ENCODE measurements at regions not wholly inside any gene's neighbourhood (a gene's known extent, or its start where the extent isn't known, plus 50 kb on each side); places are given as distances from the start of the nearest gene placed in this dataset.

DNA sequence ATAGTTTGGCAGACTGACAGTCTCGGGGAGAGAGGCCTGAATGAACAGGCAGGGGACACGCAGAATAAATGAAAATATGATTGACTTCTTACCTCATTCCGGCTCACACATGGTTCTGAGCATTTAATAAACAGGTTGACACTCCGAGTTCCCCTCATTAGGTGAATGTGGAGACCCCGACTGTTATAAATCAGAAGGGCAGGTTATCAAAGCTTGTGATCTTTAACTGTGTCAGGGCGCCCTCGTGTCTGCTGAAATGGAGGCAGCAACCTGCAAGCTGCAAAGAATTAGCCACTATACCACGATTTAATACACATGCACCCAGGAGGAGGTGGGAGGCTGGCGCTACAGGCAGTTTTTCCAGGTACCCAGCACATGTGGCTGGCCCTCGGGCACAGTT is 627.5 kb downstream of the MED13L start:
- intact Hi-C loops (cut with micrococcal nuclease): no loop called here

DNA sequence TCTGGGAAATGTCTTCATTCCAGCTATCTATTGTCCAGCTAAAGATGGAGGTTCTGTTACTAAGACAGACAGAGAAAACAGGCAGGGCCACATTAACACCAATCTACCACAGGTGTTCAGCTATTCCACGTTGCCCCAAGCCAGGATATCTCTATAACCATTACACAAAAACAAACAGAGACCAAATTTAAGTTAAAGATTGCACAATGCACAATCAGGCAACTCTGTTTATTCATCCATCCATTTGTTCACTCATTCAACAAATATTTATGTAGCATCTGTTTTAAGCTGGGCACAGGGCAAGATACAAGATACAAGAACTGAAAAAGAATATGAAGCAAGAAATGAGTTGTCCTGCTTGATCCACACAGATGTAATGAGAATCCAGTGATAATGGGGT is 629.0 kb downstream of the MED13L start:
- intact Hi-C loops (cut with micrococcal nuclease): no loop called here

DNA sequence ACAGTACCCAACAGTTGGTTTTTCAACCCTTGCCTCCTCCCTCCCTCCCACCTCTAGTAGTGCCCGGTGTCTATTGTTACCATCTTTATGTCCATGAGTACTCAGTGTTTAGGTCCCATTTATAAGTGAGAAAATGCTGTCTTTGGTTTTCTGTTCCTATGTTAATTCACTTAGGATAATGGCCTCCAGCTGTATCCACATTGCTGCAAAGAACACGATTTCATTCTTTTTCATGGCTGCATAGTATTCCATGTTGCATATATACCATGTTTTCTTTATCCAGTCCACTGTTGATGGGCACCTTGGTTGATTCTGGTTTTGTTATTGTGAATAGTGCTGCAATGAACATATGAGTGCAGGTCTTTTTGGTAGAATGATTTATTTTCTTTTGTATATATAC is 631.3 kb downstream of the MED13L start:
- intact Hi-C loops (cut with micrococcal nuclease): no loop called here

DNA sequence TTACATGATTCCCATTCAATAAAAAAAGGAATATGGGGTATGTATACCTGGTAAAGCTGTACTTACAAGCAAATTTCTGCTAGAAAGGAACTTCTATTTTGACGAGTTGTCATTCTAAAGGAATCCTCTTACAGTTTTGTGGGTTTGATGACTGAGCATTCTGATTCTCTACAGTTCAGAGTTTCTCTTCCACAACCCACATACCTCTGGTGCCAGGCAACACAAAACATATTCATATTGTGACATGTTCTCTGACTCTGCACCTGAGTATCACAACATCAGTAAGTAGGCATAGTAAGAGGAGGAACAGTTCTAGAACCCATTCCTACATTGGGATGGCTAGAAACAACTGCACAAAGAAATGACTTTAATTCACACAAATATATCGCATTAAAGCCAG is 636.6 kb downstream of the MED13L start:
- intact Hi-C loops (cut with micrococcal nuclease): no loop called here

DNA sequence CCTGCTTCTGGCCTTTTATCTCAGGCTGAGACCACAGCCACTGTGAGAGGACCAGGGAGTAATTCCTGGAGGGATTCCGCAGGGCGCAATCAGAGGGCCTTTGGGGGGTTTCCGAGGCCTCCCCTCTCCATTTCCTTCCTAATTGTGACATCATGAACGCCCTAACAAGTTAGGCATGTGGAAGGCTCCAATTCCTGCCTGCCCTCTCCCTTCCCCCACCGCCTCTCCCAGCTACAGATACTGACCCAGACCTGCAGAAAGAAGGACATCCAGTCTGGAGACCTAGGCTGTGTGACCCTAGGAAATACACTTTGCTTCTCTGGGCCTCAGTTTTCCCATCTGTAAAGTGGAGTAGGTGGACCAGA is 637.9 kb downstream of the MED13L start:
- intact Hi-C loops (cut with micrococcal nuclease): no loop called here

DNA sequence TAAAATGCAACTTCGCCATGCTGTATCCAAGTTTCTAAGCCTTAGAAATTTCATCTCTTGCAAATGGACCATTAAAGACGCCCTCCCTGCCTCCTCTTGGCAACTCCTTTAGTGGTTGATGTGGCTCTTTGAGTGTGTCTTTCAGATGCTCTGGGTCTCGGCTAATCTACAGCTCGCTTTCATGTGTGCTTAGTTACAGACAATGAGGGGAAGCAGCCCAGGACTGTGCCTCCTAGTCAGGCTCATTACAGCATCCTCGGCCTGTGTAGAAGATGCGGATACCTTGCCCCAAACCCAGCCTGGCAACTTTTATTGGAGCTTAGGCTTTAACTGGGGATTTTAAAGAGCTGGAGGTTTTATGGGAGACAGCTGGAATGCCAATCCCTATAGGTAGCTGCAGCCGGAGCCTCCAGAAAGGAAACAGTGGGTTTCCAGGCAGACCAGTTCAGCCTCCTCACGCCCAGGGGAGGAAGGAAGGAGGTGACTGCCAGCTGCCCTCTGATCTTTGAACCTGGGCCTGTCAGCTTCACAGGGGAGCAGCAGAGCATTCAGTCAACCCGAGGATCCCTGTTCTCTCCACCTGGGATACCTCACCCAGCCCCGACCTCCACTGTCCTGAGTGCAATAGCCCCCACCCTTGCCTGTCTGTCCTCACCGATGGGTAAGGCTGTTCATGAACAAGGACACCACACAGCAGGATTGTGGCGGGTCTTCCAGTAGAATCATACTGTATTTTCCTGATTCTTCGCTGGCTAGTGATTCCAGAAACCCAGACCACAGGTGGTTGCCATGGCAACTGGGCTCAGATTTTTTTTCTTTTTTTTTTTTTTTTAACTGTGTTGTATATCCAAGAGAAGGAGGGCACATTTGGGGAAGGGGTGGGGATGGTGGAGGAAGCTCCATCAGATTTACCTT is 638.5 kb downstream of the MED13L start:
- intact Hi-C loops (cut with micrococcal nuclease): no loop called here

DNA sequence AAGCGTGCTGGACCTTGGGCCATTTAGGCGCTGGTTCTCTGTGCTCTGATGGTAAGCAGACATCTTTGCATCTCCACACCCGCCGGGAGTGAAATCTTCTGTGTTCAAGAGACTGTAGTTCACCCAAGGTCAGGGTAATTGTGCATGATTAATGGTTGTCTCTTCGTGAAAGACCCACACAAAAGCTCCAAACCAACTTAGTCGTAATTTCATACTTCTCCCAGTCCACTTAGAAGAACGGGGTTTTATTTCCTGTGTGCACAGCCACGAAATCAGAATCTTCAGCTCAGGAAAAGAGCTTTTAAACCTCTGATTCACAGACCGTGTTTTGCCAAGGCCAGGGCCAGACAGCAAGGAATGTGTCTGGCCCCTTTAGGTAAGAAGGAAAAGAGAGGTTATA is 640.9 kb downstream of the MED13L start:
- intact Hi-C loops (cut with micrococcal nuclease): no loop called here

DNA sequence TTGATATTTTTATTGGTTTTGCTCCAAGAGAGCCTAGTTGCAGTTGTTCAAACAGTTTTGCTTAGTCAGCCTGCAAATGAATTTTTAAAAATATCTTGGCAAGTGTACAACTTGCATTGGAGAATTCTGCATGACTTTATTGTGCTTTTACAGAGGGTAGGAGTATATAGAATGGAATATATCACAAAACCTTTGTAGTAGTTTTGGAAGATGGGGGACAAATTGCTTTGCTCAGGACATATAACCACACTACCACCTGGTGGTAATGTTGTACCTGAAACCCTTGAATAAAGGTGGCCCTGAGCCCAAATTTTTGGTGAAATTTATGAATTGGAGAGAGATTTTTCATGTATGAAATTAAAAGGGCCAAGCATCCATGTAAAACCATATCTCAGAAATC is 645.2 kb downstream of the MED13L start:
- intact Hi-C loops (cut with micrococcal nuclease): no loop called here

DNA sequence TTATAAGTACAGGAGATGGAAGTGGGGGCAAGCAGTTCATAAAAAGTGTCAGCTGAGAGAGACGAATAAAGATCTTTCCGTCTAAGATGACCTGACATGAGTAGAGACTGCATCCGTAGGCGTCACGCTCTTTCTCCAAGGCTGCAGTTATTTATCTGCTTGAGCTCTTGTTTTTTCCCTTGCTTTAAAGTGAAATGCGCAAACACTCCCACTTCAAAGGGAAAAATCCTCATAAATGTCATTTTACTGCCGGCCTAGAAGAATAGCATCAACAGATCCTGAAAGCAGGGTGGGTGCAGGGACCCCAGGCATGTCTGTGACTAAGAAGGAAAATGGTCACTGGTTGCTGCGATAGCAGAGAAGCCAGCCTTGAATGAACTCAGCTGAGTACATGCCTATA is 647.4 kb downstream of the MED13L start:
- intact Hi-C loops (cut with micrococcal nuclease): no loop called here

DNA sequence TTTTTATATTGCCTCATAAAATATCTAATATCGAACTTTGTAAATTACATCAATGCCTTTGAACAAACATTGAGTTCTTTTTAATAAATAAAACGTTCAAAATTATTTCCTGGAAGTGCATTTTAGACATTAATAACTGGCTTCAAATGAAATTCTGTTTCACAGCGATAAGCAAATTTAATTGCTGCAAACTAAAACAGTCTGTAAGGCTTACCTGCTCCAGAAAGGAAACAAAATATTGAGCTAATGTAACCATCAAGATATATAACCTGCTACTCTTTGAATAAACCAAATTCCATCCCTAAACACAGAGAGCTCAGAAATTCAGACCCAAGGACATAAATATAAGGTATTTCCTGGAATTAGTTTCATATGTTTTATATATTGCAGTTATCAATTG is 651.3 kb downstream of the MED13L start:
- intact Hi-C loops (cut with micrococcal nuclease): no loop called here

DNA sequence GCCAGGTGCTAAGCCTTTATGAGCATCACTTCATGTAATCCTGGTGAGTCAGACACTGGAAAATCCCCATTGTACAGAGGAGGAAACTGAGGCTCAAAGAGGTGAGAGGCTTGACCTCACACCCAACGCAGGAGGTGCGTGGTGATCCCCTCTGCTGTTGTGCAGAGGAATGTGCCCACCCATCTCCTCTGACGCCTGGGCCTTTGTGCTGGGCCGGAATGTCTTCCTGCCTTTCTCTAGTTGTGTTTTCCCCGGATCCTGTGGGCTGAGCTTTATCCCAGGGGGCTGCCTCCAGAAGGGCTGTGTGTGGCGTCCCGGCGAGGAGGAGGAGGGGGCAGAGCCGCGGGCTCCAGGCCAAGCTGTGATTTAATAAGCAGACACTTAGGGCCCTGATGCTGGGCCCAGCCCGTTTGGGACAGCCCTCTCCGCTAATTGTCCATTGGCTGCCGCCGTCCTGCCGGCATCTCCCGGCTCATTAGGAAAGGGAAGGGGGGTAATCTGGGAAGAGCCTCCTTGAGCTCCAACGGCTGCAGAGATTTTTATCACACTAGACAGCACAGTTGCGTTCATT is 653.6 kb downstream of the MED13L start:
- intact Hi-C loops (cut with micrococcal nuclease): no loop called here

DNA sequence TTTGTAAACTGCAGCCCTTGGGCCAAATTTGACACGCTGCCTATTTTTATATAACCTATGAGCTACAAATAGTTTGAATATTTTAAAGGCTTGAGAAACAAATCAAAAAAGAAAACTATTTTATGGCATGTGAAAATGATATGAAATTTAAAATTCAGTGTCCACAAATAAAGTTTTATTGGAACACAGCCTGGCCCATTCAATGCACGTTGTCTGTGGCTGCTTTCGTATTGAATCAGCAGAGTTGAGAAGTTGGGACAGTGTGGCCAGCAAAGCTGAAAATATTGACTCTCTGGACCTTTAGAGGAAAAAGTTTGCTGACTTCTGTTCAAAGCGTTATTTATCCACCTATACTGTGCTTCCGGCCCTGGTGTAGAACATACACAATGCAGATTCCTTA is 654.2 kb downstream of the MED13L start:
- intact Hi-C loops (cut with micrococcal nuclease): no loop called here

DNA sequence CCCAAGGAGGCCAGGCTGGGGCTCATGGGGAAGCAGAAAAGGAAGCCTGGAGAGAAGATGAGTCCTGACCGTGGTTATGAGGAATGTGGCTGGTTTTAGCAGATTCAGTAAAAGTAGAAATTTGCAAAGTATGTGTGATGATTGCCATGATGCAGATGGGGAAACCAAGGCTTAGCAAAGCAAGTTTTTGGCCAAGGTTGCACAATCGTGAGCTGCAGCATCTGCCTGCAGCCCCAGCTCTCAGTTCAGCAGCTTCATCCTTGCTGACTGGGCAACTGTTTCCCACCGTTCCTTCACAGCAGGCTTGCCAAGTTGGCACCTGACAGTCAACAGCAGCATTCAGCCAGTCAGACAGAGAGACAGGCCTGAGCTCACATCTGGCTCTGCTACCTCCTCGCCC is 656.7 kb downstream of the MED13L start:
- intact Hi-C loops (cut with micrococcal nuclease): no loop called here

DNA sequence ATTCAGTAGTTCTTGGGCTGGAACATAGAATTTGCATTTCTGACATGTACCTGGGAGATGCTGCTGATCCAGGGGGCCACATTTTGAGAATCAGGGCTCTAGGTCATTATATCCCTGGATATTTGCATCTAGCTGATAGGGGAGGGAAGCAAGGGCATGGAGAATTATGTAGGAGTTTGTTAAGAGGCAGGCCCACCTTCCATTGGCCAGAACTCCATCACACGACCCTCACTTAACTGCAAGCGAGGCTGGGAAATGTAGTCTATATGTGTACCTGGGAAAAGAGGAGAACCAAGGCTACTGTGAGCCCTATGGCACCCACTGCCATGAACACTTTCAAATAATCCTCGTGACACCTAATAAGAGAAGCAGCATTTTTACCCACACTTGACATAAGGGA is 657.6 kb downstream of the MED13L start:
- intact Hi-C loops (cut with micrococcal nuclease): no loop called here

DNA sequence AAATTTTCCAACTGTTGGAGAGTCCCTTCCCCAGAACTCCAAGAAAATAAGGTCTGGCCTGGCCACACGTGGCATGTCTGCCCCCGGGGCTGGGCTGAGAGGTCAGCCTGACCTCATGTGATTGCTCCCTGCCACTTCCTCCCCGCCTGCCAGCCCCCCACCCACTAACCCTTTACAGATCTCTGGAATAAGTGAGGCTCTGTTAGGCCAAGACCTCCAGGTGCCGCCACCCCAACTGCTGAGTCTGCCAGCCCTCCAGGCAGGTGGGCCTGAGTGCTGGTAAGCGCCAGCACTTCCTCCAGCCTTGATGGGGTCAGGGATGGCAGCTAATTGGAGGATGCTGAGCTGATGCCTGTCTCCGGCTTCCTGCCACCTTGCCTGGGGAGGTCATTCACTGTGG is 658.4 kb downstream of the MED13L start:
- intact Hi-C loops (cut with micrococcal nuclease): no loop called here

DNA sequence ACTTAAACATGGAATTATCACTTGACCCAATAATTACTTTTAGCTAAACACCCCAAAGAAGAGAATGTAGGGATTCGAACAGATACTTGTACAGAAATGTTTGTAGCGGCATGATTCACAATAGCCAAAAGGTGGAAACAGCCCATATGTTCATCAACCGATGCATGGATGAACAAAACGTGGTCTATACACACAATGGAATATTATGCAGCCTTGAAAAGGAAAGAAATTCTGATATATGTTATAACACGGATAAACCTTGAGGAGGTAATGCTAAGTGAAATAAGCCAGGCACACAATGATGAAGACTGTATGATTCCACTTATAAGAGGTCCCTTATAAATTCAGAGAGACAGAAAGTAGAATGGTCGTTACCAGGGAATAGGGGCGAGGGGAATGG is 659.4 kb downstream of the MED13L start:
- intact Hi-C loops (cut with micrococcal nuclease): no loop called here

DNA sequence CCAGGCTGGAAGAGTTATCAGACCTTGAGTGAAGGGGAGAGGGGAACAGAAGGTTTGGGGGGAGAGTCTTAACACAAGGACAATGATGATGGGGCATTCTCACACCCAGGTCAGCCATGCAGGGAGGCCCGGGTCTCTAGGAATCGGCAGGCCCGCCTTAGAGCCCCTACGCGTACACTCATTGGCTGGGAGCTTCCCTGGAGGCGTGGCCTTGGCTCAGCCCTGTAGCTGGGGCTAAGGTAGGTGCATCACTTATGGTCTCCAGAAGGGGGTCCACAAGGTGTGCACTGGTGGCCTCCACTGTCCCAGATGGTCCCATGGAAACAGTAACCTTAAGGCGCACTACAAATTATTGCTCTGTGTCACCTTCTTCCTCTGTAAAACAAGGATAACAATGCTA is 660.1 kb downstream of the MED13L start:
- intact Hi-C loops (cut with micrococcal nuclease): no loop called here

DNA sequence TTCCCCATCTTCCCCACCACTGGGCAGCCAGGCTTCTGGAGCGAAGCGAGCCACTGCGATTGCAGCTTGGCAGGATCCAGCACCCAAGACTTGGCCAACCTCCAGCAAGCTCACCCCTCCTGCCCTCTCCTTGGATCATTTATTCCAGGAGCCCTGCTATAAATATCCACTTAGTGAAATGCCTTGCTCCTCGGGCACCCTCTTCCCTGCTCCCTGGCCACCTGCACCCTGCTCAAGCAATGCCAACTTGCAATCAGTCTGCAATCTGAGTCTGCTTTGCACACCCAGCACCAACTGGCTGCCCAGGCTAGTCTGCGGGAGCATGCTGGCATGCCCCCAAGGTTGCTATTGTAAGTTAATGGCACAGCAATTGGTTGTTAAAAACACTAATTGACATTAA is 666.0 kb downstream of the MED13L start:
- intact Hi-C loops (cut with micrococcal nuclease): no loop called here

DNA sequence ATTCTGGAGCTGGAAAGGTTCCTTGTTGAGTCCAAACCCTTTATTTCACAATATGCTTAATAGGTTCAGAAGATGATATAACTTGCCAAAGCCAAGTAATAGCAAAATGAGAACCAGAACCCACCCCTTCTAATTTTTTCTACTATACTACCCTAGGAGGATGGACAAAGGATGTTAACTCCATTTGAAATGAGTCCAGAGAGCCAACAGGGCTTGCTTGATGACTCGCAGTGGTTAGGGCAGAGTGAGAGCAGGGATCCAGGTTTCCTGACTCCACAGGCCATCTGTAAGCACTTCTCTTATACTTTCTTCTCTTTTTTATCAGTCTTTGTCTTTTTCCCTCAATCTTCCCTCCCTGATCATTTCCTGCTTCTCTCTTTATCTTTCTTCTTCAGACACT is 668.1 kb downstream of the MED13L start:
- intact Hi-C loops (cut with micrococcal nuclease): no loop called here

DNA sequence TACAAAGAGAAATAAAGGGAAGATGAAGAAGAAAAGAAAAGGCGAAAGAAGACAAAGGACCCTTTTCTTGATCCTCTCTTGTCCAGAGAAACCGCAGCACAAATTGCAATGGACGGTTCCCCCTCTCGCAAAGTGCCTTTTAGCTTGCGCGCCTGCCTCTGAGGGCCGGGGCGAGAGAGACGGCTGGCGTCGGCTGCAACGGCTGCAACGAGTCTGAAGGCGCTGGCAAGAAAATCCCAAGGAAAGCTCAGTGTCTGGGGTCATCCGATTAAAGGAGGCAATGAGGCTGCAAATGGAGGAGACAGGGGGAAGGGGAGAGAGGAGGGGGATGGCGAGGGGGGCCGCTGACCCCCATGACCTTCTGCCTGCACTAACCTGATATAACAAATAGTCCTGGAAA is 671.5 kb downstream of the MED13L start:
- intact Hi-C loops (cut with micrococcal nuclease): no loop called here

DNA sequence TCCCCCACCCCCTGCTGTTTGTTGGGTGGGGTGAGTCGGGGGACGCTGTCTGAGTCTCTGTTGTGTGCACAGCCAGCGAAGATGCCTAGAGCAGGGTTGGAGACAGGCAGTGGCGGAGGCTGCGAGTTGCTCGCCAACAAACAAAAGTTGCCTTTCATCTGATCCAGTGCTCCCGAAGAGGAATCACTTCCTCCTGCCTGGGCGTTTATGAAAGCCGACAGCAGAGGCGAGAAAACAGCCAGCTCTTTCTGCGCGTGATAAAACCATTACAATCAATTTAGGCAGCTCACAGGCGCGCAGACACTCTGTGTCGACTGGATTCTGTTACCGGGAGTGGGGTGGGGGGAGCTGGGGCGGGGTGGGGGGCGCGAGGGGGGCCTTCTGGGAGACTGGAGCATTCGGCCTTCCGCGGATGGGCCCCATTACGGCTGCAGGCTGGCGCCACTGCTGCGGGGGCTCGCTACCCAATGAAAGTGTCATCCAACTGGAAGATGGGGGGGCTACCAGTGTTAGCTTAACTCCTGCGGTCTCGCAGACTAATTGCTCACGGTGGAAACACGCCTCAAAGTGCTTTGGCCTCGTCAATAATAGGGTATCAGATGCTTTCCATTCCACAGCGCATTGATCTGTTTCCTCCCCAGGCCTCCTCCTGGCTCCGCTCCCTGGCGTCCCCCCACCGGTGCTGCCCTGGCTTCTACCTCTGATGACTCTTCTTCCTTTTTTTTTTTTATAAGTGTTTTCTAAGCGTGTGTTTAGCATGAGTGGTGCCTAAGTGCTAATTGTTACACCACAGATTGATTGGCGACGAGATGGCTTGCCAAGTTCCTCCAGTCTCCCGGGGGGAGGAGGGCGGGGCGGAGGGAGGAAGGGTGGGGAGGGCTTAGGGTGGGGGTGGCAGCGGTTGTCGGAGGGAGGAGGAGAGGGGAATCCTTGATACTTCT is 678.4 kb downstream of the MED13L start:
- intact Hi-C loops (cut with micrococcal nuclease): no loop called here

DNA sequence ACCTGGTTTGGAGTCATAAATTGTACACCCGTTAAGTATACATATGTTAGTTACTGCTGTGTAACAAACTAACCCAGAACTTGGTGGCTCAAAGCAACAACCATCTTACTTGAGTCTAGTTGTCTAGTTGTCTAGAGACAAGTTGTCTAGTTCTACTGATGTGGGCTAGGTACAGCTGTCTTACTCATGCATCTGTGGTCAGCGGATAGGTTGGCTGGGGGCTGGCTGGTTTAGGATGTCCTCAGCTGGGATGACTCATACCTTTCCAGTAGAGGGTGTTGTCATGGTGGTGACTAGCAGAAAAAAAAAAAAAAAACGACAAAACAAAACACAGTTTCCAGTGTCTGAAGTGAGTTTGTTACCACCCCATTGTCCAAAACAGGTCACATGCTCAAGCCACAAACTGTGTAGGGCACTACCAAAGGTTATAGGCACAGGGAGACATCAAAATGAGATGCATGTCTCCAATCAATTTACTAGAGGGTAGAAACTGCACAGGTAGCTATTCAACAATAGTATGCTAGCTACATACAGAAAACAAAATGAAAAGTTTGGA is 680.3 kb downstream of the MED13L start:
- intact Hi-C loops (cut with micrococcal nuclease): no loop called here

All from T-helper 1 cell treated with Interleukin-12 subunit alpha and Interleukin-12 subunit beta and Interleukin-4 antibody, amounts not matched to agents 30 ng/mL and 1 ng/mL, for 36 hours (primary cell).